A172 (cell line): ENCODE measurements at regions not wholly inside any gene's neighbourhood (a gene's known extent, or its start where the extent isn't known, plus 50 kb on each side); places are given as distances from the start of the nearest gene placed in this dataset.

Experiments used
- DNase-seq: peaks from one replicate; pipeline ENCODE4 v3.0.0-alpha.2; 2015; ENCODE audit warnings: low spot score

DNA sequence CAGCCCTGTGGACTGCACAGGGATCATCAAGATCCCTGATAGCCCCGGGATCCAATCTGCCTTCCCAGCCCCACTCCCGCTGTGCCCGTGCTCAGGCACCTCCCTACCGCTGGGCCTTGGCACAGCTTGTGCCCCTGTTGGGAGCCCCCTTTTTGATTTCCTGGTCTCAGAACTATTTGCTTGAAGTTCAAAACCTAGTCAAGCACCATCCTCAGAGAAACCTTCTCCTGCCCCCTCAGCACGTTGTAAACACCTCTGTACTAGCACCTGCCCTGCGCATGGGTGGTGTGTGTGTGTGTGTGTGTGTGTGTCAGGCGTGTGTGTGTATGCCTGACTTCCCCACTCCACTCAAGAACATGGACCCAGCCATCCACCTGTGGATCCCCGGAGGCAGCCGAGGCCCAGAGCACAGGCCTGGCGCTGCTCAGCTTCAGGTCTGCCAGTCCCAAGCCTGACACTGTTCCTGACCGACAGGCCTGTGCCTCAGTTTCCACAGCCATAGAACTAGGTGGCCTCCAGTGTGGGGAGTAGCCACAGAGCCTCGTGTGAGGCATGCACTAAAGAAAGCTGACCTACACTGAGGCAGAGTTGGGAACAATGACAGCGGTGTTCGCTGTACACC, 65.5 kb downstream of the ADRA2C start:
- DNase-seq = no peak

DNA sequence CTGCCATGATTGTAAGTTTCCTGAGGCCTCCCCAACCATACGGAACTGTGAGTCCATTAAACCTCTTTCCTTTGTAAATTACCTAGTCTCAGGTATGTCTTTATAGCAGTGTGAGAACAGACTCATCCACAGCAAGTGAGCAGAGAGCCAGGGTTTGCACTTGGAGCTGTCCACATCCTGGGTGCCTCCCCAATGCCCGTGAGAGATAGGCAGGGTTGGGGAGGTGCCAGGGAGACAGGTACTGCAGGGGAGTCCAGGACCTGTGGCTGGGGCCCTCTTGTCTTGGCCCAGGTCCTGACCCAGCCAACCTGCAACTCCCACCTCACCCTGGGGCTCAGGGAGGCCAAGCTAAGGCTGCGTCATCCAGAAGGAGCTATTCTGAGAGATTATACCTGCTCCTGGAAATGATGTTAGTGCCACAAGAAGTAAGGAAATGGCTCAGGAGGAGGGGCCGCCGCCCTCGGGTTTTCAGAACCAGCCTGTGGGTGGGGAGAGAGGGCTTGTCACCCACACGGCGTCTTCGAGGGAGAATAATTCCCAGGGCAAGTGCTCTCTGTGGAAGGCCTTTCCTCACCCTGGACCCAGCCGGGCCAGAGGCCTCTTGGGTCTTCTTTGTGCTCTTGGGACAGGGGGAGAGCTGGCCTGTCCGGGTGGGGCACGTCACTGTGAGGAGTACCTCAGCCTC, 66.5 kb downstream of the ADRA2C start:
- no peak for DNase-seq

DNA sequence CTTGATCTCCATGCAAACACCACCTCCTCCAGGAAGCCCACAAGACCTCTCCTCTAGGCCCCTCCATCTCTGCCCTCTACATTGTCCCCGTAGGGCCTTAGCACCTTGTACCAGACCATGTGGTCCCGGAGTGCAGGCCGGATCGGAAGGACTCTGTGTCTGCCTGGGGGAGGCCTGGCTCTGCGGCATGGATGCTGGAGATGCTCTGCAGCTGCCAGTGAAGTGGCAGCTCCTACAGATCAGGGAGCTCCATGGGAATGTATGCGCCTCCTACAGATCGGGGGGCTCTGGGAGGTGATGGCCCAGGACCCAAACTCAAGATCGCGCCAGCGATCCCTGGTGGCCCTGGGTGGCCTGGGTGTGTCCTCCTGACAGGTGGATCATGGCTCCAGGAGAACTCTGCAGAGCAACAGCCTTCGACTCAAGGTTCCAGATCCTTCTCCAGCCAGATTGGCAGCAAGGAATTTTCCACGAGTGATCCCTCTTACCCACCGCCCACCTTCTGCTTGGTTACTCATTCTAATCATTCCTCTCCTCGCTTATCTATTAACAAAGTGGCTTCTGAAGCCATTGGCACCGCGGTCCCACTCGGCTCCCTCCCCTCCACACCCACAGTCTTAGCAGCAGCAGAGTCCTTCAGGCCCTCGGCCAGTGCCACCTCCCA, 67.3 kb downstream of the ADRA2C start:
- no peak for DNase-seq

DNA sequence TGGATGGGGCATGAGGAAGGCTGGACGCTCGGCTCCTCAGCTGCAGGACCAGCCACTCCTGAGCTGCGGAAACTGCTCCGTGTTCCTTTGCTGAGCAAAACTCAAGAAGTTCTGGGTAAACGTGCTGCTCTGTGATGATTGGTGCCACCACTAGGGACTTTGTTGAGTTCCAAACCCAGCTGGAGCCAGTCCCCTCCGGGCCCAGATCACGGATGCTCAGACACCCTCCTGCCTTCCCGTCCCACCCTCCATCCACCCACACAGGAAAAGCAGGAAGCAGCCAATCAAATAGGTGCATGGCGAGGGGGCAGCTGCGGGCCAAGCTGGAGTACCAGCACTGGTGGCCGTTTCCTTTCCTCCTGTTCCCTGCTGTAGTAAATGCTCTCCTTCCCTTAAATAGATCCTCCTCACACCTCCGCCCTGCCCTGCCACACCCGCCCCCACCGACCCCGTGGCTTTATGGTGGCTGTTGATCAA, 68.0 kb downstream of the ADRA2C start:
- DNase-seq = no peak

DNA sequence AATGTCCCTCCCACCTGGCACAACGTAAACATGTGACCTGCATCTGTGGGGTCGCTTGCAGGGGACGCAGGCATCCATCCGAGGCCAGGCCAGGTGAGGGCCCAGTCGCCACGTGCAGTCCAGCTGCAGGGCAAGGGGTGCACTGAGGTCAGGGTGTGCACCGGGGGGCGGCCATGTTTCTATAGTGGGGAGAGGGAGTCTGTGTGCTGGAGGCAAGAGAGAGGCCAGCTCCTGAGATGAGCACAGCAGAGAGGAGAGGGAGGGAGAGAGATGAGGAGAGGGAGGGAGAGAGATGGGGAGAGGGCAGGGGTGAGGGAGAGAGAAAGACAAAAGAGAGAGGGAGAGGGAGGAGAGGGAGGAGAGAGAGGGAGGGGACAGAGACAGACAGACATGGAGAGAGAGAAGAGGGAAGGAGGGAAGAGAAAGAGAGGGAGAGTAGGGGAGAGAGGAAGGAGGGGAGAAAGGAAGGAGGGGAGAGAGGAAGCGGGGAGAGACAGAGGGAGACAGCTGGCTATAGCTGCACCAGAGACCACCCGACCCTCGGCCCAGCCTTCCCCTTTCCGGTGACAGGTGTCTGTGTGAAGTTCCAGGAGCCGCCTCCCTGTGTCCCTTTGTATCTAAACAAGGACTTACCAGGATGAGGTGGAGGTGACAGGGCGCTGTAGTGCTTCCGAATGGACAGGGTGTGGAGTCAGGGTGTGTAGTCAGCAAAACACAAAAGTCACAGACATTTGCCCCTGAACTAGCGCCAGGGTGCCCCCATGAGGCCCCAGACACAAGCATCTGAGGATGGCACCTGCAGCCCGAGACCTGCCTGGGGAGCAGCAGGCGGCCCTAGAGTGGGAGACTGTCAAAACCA, 68.7 kb downstream of the ADRA2C start:
- DNase-seq = no peak

DNA sequence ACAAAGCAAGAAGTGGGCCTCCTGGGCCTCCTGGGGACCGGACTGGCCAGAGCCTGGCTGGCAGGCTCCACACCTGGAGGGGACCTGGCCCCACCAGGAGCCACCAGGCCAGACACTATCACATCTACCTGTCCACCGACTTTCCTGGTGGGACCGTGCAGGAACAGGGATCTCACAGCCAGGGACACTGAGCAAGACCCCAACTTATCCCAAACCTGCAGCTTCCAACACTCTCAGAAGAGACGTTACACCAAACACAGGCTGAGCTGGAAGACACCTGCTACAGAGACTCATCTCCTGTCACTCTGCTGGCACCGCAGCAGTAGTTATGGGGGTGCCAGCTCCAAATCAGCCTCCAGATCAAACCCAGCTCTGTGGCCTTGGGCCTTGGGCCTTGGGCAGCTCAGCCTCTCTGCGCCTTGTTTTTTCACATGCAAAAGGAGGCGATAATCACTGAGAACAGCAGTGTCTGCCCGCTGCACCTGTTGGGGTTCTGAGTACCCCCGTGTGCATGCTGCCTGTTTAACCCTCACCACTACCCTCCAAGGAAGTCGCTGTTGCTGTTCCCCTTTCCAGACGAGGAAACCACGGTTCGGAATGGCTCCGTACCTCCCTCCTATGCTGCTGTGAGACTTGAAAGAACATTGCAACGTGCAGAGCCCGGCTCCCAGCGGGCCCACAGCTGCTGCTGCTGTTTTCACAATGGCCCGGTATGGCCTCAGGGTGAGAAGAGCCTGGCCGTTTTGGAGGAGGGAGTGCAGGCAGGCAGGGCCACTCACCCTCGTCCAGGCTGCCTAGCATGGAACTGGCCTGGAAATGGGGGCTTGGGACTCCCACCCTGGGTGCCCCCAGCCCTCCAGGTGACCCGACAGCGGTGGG, 69.6 kb downstream of the ADRA2C start:
- DNase-seq = no peak

DNA sequence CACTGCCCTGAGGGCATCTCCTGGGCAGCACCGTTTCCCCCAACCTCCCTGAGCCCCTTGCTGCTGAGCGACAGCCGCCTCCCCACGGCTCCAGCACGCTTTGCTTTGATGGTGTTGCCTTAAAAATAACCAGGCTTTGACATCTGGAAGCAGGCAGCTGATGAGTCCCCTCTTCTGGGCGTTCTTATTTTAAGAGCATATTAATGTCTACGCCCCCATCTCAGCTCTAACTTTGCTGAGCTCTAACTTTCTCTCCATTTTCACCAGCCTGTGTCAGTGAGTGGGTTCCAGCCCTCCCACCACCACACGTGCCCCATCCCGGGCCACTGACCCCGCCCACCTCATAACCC, 70.2 kb downstream of the ADRA2C start:
- no peak for DNase-seq

DNA sequence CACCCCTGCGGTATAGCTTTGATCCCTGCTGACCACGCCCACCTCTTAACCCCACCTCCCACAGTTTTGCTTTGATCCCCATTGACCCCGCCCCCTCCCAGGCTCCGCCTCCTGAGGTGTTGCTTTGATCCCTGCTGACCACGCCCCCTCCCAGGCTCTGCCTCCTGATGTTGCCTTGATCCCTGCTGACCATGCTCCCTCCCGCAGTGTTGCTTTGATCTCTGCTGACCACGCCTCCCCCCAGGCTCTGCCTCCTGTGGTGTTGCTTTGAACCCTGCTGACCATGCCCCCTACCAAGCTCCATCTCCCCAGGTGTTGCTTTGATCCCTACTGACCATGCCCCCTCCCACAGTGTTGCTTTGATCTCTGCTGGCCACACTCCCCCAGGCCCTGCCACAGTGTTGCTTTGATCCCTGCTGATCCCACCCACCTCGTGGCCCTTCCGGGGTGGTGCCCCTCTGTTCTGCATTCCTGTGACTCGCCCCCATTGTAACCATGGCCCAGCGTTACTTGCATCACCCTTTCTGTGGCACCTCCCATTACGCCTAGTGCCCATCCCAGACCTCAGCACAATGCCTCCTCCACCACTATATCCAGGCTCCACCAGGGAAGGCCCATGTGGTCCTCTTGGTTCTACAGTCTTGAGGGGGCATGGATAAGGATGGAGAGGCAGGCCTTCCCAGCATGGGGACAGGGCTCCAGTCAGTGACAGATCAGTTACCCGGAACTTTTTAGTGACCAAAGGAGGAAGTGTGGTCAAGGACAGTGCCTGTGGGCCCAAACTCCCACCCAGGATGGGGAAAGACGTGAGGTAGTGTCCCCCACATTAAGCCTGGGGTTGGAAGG, 70.8 kb downstream of the ADRA2C start:
- no peak for DNase-seq

DNA sequence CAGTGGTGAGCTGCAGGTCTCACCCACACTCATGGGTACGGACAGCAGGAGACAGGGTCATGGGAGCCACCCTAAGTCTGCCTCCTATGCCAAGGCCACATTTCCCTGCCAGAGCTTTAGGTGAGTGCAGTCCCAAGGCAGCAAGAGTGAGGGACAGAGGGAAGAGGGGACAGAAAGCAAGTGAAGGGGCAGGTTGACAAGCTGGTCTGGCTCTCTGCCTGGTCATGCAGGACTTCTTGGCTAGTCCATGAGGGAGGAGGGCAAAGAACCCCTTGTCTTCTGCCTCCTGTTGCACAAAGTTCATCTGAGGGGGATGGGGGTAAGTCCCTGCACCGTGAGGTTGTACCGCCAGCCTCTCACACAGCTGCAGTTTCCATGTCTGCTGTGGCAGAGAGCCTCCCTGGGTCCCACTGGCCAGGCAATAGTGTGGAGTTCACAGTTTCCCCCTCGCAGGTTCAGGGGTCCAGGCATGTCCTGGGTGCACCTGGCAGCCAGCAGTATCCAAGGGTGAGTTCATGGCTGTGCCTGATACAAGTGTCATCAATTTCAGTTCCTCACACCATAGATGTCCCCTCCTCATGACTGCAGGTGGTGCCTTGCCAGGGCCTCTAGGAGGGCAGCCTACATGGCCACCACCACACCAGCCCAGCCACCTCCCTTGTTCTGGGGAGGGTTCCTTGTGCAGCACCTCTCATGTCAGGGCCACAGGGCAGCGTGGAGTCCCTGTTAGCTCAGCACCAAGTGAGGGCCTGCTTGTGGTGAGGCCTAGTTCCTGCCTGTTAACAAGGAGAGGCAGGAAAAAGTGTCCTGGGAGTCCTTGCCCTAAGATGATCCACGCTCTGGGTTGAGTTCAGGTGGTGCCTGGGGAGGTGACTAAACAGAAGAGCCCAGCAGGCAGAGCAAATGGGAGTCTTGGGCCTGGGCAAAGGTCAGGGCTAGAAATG, 72.5 kb downstream of the ADRA2C start:
- DNase-seq = no peak

DNA sequence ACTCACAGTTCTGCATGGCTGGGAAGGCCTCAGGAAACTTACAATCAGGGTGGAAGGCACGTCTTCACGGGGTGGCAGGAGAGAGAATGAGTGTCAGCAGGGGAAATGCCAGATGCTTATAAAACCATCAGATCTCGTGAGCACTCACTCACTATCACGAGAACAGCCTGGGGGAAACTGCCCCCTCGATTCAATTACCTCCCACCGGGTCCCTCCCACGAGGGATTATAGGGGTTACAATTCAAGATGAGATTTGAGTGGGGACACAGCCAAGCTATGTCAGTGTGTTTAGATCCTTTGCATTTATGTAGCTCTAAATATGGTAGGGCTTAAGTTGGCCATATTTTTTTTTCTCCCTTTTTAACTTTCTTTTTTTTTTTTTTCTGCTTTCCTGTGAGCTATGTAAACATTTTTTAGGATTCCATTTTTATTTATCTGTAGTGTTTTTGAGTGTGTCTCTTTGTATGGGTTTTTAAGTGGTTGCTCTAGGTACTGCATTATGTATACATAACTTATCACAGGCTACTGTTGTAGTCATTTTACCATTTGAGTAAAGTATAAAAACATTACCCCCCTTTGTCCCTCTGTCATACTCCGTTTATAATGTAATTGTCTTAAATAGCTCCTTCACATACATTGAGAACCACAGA, 79.0 kb downstream of the ADRA2C start:
- no peak for DNase-seq

DNA sequence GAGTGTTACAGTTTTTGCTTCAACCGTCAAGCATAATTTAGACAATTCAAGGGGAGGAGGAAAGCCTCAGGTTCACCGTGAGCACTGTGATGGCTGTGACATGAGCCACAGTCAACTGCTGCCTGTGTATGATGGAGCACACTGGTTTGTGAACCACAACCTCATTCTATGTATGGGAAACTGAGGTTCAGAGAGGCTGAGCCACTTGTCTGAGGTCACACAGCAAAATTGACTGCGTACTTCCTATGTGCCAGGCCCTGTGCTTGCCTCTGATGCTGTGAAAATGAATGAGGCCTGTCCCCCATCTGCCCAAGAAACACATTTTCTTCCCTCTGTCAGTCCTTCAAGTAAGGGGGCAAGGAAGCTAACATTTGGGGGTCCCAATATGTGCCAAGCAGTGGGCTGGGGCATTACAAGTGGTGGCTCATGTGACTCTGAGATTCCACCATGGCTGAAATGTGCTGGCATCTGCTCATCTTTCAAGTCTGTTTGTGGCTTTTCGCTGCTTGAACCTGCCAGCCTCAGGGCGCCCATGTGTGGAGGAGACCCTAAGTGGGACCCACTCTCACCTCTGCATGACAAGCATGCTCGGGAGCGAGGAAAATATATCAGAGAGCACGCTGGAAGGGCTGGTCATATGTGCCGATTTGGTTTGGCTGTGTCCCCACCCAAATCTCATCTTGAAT, 79.7 kb downstream of the ADRA2C start:
- DNase-seq = no peak

DNA sequence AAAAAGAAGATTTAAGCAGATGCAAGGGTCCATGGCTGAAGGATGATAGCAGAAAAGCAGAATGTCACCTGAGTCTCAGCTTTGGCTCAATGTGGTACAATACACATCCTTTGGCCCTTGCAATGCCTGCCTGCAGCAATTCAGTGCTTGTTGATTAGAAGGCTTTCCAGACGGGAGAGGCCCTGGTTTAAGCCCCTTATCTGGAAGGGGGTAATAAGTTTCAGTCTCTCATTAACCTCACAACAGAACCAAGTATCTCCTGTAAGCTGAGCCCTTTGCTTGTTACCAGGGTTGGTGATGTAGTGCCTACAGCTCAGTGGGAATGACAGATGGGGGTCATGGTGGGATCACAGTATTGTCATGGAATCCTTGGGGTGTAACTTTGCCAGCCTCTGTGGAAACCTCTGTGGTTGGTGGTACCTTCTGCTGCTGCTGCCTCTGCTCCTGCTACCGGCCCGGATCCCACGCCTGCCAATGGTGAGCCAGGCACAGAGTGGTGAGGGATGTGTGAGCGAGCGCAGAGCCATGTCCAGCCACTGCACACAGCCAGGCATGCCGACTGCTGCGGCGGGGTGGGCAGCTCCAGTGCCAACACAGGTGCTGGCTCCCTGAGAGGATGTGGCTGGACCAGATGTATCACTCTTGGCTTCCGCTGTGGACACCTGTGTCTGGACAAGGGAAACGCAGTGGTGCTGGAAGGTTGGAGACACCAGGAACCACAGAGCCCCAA, 81.2 kb downstream of the ADRA2C start:
- no peak for DNase-seq

DNA sequence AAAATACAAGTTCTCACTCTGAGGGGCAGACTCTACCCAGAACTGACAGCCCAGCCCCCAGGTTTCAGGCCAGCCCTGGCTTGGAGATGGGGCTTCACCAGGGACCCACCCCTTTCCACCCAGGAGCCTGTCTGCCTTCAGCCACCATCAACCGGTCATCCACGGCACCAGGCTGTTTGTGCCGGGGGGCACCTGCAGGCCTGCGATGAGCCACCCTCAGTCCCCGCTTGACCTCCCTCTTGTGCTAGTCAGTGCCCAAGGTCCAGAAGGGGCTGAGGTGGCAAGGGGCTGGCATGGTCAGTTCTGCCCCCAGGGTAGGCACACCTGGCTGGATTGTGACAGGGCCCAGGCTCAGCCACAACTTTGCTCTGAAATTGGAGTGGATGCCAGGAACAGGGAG, 82.1 kb downstream of the ADRA2C start:
- DNase-seq = no peak

DNA sequence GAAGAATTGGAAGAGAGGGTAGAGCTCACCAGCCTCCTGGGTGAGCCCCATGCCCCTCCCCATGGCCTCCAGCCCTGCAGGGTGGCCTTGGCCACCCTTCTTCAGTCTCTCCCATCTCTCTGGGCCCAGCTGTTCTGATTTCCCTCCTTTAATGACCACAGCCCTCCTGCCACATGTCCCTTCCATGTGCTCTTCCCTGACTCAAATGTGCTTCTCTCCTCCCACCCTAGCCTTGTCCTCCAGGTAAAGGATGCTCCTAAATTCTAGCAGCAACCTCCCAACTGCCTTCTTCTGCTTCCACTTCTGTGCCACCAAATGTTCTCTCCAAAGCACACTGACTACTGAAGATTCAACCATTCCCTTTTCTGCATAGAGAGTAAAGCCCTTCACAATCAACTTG, 83.0 kb downstream of the ADRA2C start:
- no peak for DNase-seq

DNA sequence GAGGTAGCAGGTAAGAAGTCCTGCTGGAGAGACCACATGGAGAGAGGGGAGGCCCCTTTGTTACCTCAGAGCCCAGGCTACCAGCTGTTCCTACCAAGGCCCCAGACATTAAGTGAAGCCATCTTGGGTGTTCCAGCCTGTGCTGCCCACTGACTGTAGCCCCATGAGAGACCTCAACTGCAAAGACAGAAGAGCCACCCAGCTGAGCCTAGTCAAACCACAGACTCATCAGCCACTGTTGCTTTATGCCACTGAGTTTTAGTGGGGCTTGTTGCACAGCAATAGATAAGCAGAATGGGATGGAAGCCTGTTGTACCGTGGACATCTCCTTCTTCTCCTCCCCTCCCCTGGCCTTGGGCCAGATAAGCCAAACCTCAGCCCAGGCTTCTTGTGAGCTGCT, 83.9 kb downstream of the ADRA2C start:
- no peak for DNase-seq

DNA sequence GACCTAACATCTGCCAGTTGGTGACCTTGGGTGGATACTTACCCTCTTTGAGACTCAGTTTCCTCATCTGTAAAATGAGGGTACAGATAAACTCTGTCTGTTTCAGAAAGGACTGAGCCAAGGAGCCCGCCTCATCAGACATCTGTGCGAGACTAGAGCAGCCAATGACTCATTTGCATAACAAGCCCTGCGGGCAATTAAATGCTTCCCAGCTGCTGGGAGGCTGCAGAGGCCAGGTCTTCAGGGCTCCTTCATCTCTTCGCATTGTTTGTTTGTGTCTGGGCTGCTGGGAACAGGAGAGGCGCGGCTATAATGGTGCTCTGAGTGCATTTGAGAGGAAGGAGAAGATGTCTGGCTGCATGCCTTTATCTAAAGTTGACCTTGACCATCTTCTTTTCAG, 85.0 kb downstream of the ADRA2C start:
- DNase-seq = no peak

DNA sequence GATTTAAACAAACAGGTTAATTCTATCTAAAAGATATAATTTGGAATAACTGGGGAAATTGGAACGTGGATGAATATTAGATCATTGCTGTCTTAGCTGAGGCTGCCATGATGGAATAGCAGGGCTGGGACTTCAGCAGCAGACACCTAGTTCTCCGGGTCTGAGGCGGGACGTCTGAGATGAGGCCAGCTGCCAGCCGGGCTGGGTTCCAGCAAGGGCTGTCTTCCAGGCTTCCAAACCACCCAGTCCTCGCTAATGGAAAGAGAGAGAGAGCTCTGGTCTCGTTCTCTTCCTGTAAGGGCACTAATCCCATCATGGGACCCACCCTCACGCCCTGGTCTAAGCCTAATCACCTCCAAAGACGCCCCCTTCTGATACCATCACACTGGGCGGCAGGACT, 85.7 kb downstream of the ADRA2C start:
- no peak for DNase-seq

DNA sequence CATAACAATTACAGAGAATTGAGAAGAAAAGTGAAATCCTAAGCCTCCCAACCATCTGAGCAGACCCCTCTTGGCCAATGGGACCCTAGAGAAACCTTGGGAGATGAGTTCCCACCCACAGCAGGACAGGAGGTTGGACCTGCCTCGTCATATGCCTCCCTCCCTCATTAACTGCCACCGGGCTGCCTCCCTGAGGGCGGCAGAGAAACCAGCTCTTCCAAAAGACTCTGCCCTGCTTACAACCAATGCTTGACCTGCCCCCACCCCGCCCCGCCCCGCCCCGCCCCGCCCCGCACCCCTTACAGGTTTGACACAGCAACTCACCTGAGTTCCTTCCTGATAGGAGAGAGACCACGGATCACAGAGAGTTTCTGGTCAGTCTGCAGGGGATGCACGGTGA, 86.1 kb downstream of the ADRA2C start:
- no peak for DNase-seq
